ENCODE measurements at regions not wholly inside any gene's neighbourhood (a gene's known extent, or its start where the extent isn't known, plus 50 kb on each side); places are given as distances from the start of the nearest gene placed in this dataset.

DNA sequence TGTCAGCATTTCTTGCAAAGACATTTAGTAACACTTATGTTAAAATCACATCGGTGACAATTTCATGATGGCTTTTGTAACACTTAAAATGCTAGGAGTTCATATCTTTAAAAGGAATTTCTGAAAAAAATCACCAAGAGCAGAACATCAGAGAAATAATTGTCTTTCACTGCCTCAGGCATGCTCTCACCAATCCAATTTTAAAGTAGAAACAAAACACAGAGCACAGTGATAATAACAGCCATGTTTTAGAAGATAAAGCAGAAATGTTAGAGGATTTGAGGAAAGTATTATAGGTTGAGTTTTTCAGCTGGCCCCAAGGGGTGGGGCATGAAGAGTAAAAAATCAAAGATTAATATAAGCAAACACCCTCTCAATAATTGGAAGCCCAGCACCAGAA lies 1037.6 kb downstream of the DSC3 start:
- Histone ChIP-seq H3K36me3 (ENCODE audit: control insufficient read depth in 2 of 2, extremely low read depth in 1 of 2, insufficient read depth in 2 of 2, low read length in 2 of 2) (no peaks in the 10 kb centered on the region), H3K27me3 (ENCODE audit: control insufficient read depth, extremely low read depth, insufficient read depth, low read length) (no peaks in the 10 kb centered on the region), H4K20me1 (ENCODE audit: control insufficient read depth, extremely low read depth, insufficient read depth, low read length) (no peaks in the 10 kb centered on the region), H3K9ac (ENCODE audit: control insufficient read depth, extremely low read depth, insufficient read depth, low read length) (no peak overlapping the region), H3K27ac (ENCODE audit: control insufficient read depth, insufficient read depth, low read length) (no peak overlapping the region), H3K9me1 (ENCODE audit: control insufficient read depth, extremely low read depth, insufficient read depth, low read length) (no peaks in the 10 kb centered on the region), H3K4me3 (ENCODE audit: control insufficient read depth in 2 of 3, extremely low read depth in 1 of 3, insufficient read depth in 2 of 3, low read depth in 1 of 3, low read length in 3 of 3) (no peak overlapping the region), H3K4me1 (ENCODE audit: control insufficient read depth, extremely low read depth, insufficient read depth, low read length) (no peaks in the 10 kb centered on the region), H3K79me2 (ENCODE audit: control insufficient read depth, insufficient read depth, low read length) (no peaks in the 10 kb centered on the region), H3K4me2 (ENCODE audit: control insufficient read depth, extremely low read depth, insufficient read depth, low read depth, low read length) (no peak overlapping the region), H2AFZ (ENCODE audit: control insufficient read depth, low read length) (no peak overlapping the region), H3K9me3 (ENCODE audit: control insufficient read depth, low read depth, low read length) (no peaks in the 10 kb centered on the region)
- TF ChIP-seq, protein P1, sequence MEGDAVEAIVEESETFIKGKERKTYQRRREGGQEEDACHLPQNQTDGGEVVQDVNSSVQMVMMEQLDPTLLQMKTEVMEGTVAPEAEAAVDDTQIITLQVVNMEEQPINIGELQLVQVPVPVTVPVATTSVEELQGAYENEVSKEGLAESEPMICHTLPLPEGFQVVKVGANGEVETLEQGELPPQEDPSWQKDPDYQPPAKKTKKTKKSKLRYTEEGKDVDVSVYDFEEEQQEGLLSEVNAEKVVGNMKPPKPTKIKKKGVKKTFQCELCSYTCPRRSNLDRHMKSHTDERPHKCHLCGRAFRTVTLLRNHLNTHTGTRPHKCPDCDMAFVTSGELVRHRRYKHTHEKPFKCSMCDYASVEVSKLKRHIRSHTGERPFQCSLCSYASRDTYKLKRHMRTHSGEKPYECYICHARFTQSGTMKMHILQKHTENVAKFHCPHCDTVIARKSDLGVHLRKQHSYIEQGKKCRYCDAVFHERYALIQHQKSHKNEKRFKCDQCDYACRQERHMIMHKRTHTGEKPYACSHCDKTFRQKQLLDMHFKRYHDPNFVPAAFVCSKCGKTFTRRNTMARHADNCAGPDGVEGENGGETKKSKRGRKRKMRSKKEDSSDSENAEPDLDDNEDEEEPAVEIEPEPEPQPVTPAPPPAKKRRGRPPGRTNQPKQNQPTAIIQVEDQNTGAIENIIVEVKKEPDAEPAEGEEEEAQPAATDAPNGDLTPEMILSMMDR (optimal IDR thresholded peaks at IDR 0.05 in 1 of 3, IDR thresholded peaks at IDR 0.05 in 1 of 3, conservative IDR thresholded peaks at IDR 0.05 in 1 of 3; ENCODE audit: extremely low read depth in 1 of 3, insufficient read depth in 2 of 3, low read length in 3 of 3): no peak
- DNase-seq (ENCODE audit: low read depth, low spot score) (no peak), FAIRE-seq (no peak)
- dilution Hi-C loops (cut with MboI; ENCODE audit: extremely low pct_ligation_motif_present, low sequenced_read_pairs): no loop called here

GRCh38 chr18:29982218-29982617 lies 1060.3 kb downstream of the DSC3 start:
- Histone ChIP-seq H3K9me1 (ENCODE audit: control insufficient read depth, extremely low read depth, insufficient read depth, low read length) (no peaks in the 10 kb centered on the region), H3K9ac (ENCODE audit: control insufficient read depth, extremely low read depth, insufficient read depth, low read length) (no peak overlapping the region), H2AFZ (ENCODE audit: control insufficient read depth, low read length) (no peak overlapping the region), H3K79me2 (ENCODE audit: control insufficient read depth, insufficient read depth, low read length) (no peaks in the 10 kb centered on the region), H3K4me2 (ENCODE audit: control insufficient read depth, extremely low read depth, insufficient read depth, low read depth, low read length) (no peak overlapping the region), H3K27me3 (ENCODE audit: control insufficient read depth, extremely low read depth, insufficient read depth, low read length) (no peaks in the 10 kb centered on the region), H3K36me3 (ENCODE audit: control insufficient read depth in 2 of 2, extremely low read depth in 1 of 2, insufficient read depth in 2 of 2, low read length in 2 of 2) (no peaks in the 10 kb centered on the region), H3K27ac (ENCODE audit: control insufficient read depth, insufficient read depth, low read length) (no peak overlapping the region), H4K20me1 (ENCODE audit: control insufficient read depth, extremely low read depth, insufficient read depth, low read length) (no peaks in the 10 kb centered on the region), H3K9me3 (ENCODE audit: control insufficient read depth, low read depth, low read length) (no peaks in the 10 kb centered on the region), H3K4me1 (ENCODE audit: control insufficient read depth, extremely low read depth, insufficient read depth, low read length) (no peaks in the 10 kb centered on the region), H3K4me3 (ENCODE audit: control insufficient read depth in 2 of 3, extremely low read depth in 1 of 3, insufficient read depth in 2 of 3, low read depth in 1 of 3, low read length in 3 of 3) (no peak overlapping the region)
- no peak for DNase-seq (ENCODE audit: low read depth, low spot score)
- FAIRE-seq: no peak
- dilution Hi-C loops (cut with MboI; ENCODE audit: extremely low pct_ligation_motif_present, low sequenced_read_pairs): no loop called here
- no peak for TF ChIP-seq EZH2 (IDR thresholded peaks at IDR 0.05; ENCODE audit: low read length)
- TF ChIP-seq, protein P1 (optimal IDR thresholded peaks at IDR 0.05 in 1 of 3, IDR thresholded peaks at IDR 0.05 in 1 of 3, conservative IDR thresholded peaks at IDR 0.05 in 1 of 3; ENCODE audit: extremely low read depth in 1 of 3, insufficient read depth in 2 of 3, low read length in 3 of 3): no peak

Data from keratinocyte (primary cell).